ENCODE measurements at regions not wholly inside any gene's neighbourhood (a gene's known extent, or its start where the extent isn't known, plus 50 kb on each side); places are given as distances from the start of the nearest gene placed in this dataset.
"Not testable (repeated sequence)": the region's sequence is repeated elsewhere in the genome, so short reads cannot be mapped to it uniquely, and the experiment has no call there.

GRCh38 chr4:189622574-189622973 is 318.1 kb upstream of the FRG1 start:
- TF ChIP-seq CTCF (conservative IDR thresholded peaks at IDR 0.05; ENCODE audit: low read depth, low read length); POLR2A (IDR thresholded peaks at IDR 0.05; ENCODE audit: low read depth, low read length); RFX5 (IDR thresholded peaks at IDR 0.05; ENCODE audit: low read depth, low read length); CEBPB (IDR thresholded peaks at IDR 0.05; ENCODE audit: low read depth, low read length); RCOR1 (IDR thresholded peaks at IDR 0.05; ENCODE audit: insufficient replicate concordance, low read length); SMC3 (IDR thresholded peaks at IDR 0.05; ENCODE audit: low read depth, low read length); FOS (IDR thresholded peaks at IDR 0.05; ENCODE audit: low read depth, low read length); MAZ (IDR thresholded peaks at IDR 0.05; ENCODE audit: borderline replicate concordance, low read depth, low read length): not testable (repeated sequence)

Measured in IMR-90 (cell line).